ENCODE measurements at regions not wholly inside any gene's neighbourhood (a gene's known extent, or its start where the extent isn't known, plus 50 kb on each side); places are given as distances from the start of the nearest gene placed in this dataset.
"Not testable (repeated sequence)": the region's sequence is repeated elsewhere in the genome, so short reads cannot be mapped to it uniquely, and the experiment has no call there.

DNA sequence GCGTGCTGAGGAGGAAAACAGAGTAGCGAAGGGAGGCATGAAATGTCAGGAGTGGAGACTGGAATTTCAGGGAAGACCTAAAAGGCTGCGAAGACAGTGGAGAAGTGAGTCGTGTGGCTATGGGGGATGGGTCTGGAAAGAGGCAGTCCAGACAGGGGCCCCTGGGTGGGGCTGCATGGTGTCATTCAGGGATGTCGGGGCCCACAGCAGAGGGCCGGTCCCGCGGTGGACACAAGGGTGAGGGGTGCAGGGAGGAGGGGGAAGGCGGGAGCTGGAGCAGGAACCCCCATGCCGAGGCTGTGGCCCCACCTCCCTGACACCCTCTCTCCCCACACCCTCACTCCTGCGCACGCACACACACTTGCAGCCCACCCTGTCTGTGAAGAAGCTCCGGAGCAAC, 476.4 kb downstream of the TP53TG3F start:
- TF ChIP-seq, protein P1, sequence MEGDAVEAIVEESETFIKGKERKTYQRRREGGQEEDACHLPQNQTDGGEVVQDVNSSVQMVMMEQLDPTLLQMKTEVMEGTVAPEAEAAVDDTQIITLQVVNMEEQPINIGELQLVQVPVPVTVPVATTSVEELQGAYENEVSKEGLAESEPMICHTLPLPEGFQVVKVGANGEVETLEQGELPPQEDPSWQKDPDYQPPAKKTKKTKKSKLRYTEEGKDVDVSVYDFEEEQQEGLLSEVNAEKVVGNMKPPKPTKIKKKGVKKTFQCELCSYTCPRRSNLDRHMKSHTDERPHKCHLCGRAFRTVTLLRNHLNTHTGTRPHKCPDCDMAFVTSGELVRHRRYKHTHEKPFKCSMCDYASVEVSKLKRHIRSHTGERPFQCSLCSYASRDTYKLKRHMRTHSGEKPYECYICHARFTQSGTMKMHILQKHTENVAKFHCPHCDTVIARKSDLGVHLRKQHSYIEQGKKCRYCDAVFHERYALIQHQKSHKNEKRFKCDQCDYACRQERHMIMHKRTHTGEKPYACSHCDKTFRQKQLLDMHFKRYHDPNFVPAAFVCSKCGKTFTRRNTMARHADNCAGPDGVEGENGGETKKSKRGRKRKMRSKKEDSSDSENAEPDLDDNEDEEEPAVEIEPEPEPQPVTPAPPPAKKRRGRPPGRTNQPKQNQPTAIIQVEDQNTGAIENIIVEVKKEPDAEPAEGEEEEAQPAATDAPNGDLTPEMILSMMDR (IDR thresholded peaks at IDR 0.05 in 2 of 3, conservative IDR thresholded peaks at IDR 0.05 in 1 of 3; ENCODE audit: control insufficient read depth in 2 of 3, extremely low read depth in 1 of 3, insufficient read depth in 1 of 3, low read depth in 3 of 3, low read length in 3 of 3) = not testable (repeated sequence)
- not testable (repeated sequence) for TF ChIP-seq SREBF2 (IDR thresholded peaks at IDR 0.05; ENCODE audit: low read length); LARP7 (IDR thresholded peaks at IDR 0.05); ZNF622 (IDR thresholded peaks at IDR 0.05); POLR2A (IDR thresholded peaks at IDR 0.05; ENCODE audit: low read depth, low read length); JUND (IDR thresholded peaks at IDR 0.05; ENCODE audit: low read depth, low read length); E4F1 (IDR thresholded peaks at IDR 0.05; ENCODE audit: borderline replicate concordance, partially characterized antibody); ATF2 (IDR thresholded peaks at IDR 0.05; ENCODE audit: low read length); EP300 (IDR thresholded peaks at IDR 0.05; ENCODE audit: borderline replicate concordance in 1 of 2, control insufficient read depth in 1 of 2, low read depth in 2 of 2, low read length in 2 of 2); TCF12 (IDR thresholded peaks at IDR 0.05; ENCODE audit: low read depth, low read length)
- TF ChIP-seq, protein P2, sequence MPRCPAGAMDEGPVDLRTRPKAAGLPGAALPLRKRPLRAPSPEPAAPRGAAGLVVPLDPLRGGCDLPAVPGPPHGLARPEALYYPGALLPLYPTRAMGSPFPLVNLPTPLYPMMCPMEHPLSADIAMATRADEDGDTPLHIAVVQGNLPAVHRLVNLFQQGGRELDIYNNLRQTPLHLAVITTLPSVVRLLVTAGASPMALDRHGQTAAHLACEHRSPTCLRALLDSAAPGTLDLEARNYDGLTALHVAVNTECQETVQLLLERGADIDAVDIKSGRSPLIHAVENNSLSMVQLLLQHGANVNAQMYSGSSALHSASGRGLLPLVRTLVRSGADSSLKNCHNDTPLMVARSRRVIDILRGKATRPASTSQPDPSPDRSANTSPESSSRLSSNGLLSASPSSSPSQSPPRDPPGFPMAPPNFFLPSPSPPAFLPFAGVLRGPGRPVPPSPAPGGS (IDR thresholded peaks at IDR 0.05; ENCODE audit: borderline replicate concordance, insufficient read depth, low read depth, low read length, poor library complexity, severe bottlenecking) = not testable (repeated sequence)
- TF ChIP-seq, protein P3, sequence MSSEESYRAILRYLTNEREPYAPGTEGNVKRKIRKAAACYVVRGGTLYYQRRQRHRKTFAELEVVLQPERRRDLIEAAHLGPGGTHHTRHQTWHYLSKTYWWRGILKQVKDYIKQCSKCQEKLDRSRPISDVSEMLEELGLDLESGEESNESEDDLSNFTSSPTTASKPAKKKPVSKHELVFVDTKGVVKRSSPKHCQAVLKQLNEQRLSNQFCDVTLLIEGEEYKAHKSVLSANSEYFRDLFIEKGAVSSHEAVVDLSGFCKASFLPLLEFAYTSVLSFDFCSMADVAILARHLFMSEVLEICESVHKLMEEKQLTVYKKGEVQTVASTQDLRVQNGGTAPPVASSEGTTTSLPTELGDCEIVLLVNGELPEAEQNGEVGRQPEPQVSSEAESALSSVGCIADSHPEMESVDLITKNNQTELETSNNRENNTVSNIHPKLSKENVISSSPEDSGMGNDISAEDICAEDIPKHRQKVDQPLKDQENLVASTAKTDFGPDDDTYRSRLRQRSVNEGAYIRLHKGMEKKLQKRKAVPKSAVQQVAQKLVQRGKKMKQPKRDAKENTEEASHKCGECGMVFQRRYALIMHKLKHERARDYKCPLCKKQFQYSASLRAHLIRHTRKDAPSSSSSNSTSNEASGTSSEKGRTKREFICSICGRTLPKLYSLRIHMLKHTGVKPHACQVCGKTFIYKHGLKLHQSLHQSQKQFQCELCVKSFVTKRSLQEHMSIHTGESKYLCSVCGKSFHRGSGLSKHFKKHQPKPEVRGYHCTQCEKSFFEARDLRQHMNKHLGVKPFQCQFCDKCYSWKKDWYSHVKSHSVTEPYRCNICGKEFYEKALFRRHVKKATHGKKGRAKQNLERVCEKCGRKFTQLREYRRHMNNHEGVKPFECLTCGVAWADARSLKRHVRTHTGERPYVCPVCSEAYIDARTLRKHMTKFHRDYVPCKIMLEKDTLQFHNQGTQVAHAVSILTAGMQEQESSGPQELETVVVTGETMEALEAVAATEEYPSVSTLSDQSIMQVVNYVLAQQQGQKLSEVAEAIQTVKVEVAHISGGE (CRISPR knock-in tag; IDR thresholded peaks at IDR 0.05) = not testable (repeated sequence)
- TF ChIP-seq, protein P4, sequence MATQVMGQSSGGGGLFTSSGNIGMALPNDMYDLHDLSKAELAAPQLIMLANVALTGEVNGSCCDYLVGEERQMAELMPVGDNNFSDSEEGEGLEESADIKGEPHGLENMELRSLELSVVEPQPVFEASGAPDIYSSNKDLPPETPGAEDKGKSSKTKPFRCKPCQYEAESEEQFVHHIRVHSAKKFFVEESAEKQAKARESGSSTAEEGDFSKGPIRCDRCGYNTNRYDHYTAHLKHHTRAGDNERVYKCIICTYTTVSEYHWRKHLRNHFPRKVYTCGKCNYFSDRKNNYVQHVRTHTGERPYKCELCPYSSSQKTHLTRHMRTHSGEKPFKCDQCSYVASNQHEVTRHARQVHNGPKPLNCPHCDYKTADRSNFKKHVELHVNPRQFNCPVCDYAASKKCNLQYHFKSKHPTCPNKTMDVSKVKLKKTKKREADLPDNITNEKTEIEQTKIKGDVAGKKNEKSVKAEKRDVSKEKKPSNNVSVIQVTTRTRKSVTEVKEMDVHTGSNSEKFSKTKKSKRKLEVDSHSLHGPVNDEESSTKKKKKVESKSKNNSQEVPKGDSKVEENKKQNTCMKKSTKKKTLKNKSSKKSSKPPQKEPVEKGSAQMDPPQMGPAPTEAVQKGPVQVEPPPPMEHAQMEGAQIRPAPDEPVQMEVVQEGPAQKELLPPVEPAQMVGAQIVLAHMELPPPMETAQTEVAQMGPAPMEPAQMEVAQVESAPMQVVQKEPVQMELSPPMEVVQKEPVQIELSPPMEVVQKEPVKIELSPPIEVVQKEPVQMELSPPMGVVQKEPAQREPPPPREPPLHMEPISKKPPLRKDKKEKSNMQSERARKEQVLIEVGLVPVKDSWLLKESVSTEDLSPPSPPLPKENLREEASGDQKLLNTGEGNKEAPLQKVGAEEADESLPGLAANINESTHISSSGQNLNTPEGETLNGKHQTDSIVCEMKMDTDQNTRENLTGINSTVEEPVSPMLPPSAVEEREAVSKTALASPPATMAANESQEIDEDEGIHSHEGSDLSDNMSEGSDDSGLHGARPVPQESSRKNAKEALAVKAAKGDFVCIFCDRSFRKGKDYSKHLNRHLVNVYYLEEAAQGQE (IDR thresholded peaks at IDR 0.05; ENCODE audit: low read depth, low read length) = not testable (repeated sequence)
